GM12891 (cell line): ENCODE measurements at regions not wholly inside any gene's neighbourhood (a gene's known extent, or its start where the extent isn't known, plus 50 kb on each side); places are given as distances from the start of the nearest gene placed in this dataset.

ENCODE experiments used
- PAX5 ChIP-seq: IDR thresholded peaks from 2 replicates; pipeline ENCODE4 v1.6.1; 2011; ENCODE audit warnings: low read length, moderate library complexity, mild to moderate bottlenecking; ENCODE audit not compliant: insufficient read depth, severe bottlenecking
- POLR2A ChIP-seq: IDR thresholded peaks from 2 replicates; pipeline ENCODE4 v1.6.1; 2011; ENCODE audit warnings: low read depth, low read length, control low read depth
- POLR2AphosphoS5 ChIP-seq: IDR thresholded peaks from 2 replicates; pipeline ENCODE4 v1.6.1; 2011; ENCODE audit warnings: low read depth, low read length, control low read depth
- POU2F2 ChIP-seq: IDR thresholded peaks from 2 replicates; pipeline ENCODE4 v1.6.1; 2011; ENCODE audit warnings: low read depth, mild to moderate bottlenecking, control low read depth, low read length, moderate library complexity
- SPI1 ChIP-seq: IDR thresholded peaks from 2 replicates; pipeline ENCODE4 v1.6.1; 2011; ENCODE audit warnings: low read depth, low read length, control low read depth
- TAF1 ChIP-seq: IDR thresholded peaks from 2 replicates; pipeline ENCODE4 v1.6.1; 2011; ENCODE audit warnings: low read depth, low read length, control low read depth

DNA sequence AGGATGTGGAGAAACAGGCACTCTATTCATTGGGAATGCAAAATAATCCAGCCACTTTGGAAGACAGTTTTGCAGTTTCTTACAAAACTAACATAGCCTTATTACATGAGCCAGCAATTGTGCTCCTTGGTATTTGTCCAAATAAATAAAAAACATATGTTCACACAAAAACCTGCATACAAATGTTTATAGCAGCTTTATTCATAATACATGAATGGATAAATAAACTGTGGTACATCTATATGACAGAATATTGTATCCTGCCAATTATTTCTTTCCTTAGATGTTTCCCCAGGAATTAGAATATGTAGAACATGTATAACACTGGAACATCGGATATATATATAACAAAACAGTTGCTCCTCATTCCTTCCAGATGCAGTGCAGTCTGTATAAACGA is 57.7 kb upstream of the VEGFC start:
- TF ChIP-seq POLR2A (no peak), TAF1 (no peak), POLR2AphosphoS5 (no peak), POU2F2 (no peak), SPI1 (no peak), PAX5 (no peak)
